Cardiac septum (tissue), 1 donor: ENCODE measurements at regions not wholly inside any gene's neighbourhood (a gene's known extent, or its start where the extent isn't known, plus 50 kb on each side); places are given as distances from the start of the nearest gene placed in this dataset.
"Not testable (repeated sequence)": the region's sequence is repeated elsewhere in the genome, so short reads cannot be mapped to it uniquely, and the experiment has no call there.

Experiments used
- DNase-seq: peaks from one replicate; pipeline ENCODE4 v3.0.0-alpha.2; 2020; ENCODE audit warnings: low spot score
- intact Hi-C: fragments of 100-400 bp; cut with DNase I; formaldehyde crosslinking; loops from one replicate; pipeline ENCODE4 v1.14.0; 2022
- donor health status: DM: no; HTN: no; CAD: no.

DNA sequence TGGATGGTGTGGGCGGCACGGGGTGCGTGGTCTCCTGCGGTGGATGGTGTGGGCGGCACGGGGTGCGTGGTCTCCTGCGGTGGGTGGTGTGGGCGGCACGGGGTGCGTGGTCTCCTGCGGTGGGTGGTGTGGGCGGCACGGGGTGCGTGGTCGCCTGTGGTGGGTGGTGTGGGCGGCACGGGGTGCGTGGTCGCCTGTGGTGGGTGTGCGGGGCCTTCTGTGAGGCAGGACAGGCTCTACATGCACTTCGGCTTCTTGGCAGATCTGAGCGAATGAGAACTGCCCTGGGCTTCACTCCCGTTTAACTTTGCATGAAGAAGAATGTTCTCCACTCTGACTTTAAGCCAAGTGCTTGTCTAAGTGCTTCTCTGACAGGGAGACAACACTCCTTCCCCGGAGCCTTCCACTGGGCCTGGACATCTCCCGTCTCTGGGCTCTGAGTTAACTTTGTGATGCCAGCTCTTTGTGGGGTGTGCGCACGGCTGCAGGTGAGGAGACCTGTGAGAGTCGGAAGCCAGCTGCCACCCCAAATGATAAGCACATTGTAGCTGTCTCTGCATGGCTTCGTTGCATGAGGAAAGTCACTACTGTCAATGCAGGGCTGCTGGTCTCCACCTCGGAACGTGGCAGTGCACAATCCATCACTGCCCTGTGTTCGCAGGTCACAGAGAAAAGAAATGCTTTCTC is 244.8 kb downstream of the DLL1 start:
- peak; percentile 67 for DNase-seq
- intact Hi-C loops = loop anchor here (10.0 kb wide), 1 partner anchor 119 kb away; no protein-coding TSS in a partner anchor

- intact Hi-C loops = loop anchor here (10.0 kb wide), 1 partner anchor 119 kb away; no protein-coding TSS in a partner anchor
- DNase-seq = no peak
Measured at GRCh38 chr6:170045563-170045960, 245.3 kb downstream of the DLL1 start.

DNA sequence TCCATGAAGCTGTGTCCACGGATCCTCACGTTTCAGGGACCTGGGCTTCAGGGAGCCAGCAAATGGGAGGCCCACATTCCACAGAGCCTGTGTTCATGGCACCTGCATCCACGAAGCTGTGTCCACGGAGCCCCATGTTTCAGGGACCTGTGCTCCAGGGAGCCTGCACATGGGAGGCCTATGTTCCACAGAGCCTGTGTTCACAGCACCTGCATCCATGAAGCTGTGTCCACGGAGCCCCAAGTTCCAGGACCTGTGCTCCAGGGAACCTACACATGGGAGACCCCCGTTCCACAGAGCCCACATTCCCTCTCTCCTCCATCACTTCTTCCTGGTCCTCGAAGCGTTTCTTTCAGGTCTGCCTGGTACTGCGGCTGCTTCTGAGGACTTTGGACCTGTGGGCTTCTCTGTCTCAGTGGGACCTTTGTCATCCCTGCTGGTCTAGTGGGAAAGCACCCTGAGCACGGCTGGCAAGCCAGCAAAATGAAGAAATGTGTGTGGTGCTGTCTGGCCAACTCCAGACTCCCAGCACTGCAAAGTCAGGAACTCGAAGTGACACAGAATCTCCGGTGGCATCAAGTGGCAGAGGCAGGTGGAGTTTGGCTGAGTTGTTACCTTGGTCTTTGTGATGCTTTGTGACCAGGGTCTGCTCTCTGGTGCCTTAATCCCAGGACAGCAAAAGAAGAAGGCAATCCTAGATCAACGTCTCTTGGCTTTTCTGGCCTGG is 245.9 kb downstream of the DLL1 start:
- intact Hi-C loops = loop anchor here (5.0 to 10.0 kb wide), 2 partner anchors 87 to 120 kb away; no protein-coding TSS in a partner anchor
- peak; percentile 58 for DNase-seq

GRCh38 chr6:170043881-170044790 is 246.7 kb downstream of the DLL1 start:
- intact Hi-C loops = loop anchor here (5.0 to 10.0 kb wide), 2 partner anchors 88 to 121 kb away; no protein-coding TSS in a partner anchor
- peak; percentile 44 for DNase-seq

DNA sequence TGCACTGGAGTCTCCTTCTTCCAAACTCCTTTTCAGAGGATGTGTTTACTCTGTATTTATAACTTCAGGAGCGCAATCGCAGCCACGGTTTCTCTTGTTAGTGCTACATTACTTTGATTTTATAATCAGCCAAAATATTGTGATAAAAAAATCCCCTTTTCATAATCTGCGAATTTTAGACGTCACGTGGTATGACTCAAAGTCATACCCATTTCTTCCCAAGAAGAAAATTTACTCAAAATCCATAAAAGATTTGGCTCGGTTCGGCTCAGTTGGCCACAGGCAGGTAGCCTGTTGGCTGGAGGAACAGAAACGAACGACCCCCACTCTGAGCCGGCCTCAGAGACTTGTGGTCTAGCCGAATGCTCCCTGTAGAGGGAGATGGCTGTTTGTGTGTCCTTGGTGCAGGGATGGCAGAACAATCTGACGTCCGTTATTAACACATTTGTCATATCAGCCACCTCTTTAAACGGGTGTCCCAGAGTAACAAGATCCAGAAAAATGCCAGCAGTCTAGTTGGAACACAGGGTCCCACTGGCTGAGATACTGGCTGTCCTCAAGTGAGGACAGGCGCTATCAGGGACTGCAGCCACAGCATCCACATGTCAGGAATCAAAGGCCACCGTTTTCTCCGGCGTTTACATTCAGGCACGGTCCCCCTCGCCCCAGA is 247.6 kb downstream of the DLL1 start:
- no peak for DNase-seq
- intact Hi-C loops = loop anchor here (5.0 to 10.0 kb wide), 2 partner anchors 89 to 122 kb away; no protein-coding TSS in a partner anchor

DNA sequence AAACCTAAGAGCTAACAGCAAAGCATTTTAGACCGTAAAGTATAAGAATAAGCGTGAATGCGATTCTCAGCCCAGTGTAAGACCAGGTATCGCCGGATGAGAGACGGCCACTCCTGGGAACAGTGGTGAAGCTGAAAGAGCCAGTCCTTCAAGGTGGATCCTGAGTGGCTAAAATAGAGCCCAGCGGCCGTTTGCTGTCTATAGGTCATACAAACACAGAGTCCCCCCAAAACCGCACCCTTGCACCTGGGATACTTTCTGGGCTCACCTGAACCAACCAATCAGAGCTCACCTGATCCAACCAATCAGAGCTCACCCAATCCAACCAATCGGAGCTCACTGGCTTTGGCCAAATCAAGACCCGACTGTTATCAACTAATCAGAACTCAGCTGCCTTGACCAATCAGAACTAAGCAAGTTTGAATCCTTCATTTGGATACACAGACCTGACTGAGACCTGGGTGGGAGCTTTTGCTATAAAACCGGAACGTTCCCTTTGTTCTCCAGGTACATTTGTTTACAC is 248.2 kb downstream of the DLL1 start:
- intact Hi-C loops = loop anchor here (5.0 to 10.0 kb wide), 2 partner anchors 90 to 122 kb away; no protein-coding TSS in a partner anchor
- no peak for DNase-seq

DNA sequence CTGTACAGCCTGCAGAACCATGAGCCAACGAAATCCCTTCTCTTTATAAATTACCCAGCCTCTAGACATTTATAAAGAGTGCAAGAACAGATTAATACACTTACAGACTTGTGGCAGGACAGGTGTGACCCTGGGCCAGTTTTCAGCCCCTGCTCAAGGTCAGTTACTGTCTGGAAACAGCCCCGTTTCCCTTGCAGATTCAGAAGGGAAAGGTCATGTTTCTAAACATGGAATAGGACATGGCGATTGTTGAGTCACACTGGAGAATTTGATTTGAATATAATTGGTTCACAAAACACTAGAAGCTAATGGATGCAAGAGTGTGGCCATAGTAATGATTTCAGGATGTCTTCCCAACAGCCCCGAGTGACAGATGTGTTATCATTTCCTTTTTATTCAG is 248.8 kb downstream of the DLL1 start:
- peak; percentile 71 for DNase-seq
- intact Hi-C loops = loop anchor here (5.0 to 10.0 kb wide), 2 partner anchors 90 to 123 kb away; no protein-coding TSS in a partner anchor

DNA sequence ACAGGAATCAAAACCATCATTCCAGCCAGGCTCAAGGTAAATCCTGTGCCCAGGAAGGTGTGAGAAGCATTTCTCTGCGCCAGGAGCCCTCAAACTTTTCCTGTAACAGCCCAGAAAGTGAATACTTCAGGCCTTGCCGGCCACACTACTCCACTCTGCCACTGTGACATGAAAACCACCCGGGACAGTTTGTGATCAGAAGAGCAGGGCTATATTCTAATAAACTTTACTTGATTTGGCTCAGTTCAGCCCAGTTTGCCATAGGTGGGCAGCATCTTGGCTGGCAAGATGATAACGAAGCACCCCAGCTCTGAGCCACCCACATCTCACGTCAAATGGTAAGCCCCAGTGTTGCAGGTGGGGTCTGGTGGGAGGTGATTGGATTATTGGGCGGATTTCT is 249.4 kb downstream of the DLL1 start:
- DNase-seq = no peak
- intact Hi-C loops = loop anchor here (5.0 to 10.0 kb wide), 2 partner anchors 91 to 123 kb away; no protein-coding TSS in a partner anchor

DNA sequence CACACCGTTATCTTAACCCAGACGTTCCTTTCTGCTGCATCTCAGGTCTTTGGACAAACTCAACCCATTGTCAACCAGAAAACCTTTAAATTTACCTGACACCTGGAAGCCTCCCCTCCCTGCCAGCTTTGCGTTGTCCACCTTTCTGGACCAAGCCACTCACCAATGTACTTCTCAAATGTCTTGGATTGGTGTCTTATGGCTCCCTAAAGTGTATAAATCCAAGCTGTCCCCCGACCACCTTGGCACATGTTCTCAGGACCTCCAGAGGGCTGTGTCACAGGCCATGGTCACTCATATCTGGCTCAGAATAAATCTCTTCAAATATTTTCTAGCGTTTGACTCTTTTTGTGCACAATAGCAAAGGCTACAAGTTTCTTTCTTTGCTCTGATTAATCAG is 250.0 kb downstream of the DLL1 start:
- no peak for DNase-seq
- intact Hi-C loops = loop anchor here (5.0 to 10.0 kb wide), 2 partner anchors 91 to 124 kb away; no protein-coding TSS in a partner anchor

GRCh38 chr6:170040115-170040500 is 250.8 kb downstream of the DLL1 start:
- no peak for DNase-seq
- intact Hi-C loops = loop anchor here (5.0 to 10.0 kb wide), 2 partner anchors 92 to 125 kb away; no protein-coding TSS in a partner anchor

DNA sequence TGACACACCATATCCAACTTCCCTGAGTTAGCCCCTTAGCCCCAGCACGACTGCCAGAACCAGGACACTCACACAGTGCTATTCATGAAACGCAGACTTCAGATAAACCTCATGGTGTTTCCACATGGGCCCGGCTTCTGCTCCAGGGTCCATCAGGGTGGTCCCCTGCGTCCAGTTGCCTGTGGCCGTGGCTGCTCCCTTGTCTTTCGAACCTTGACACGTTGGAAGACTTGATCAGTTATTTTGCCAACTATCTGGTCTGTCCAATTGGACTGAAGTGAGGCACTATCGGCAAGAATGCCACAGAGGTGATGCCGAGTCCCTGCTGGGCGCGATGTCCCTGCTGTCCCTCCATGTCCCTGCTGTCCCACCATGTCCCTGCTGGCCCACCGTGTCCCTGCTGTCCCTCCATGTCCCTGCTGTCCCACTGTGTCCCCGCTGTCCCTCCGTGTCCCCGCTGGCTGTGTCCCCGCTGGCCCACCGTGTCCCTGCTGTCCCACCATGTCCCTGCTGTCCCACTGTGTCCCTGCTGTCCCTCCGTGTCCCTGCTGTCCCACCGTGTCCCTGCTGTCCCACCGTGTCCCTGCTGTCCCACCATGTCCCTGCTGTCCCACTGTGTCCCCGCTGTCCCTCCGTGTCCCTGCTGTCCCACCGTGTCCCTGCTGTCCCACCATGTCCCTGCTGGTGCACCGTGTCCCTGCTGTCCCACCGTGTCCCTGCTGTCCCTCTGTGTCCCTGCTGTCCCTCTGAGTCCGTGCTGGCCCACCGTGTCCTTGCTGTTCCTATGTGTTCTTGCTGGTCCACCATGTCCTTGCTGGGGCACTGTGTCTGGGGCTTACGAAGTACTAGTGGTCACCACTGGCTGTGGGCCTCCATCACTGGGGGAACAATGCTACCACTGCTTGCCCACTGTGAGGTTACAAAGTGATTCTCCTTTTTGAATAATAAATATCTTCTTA is 251.4 kb downstream of the DLL1 start:
- DNase-seq = peak; percentile 72
- intact Hi-C loops = loop anchor here (5.0 to 10.0 kb wide), 2 partner anchors 93 to 125 kb away; no protein-coding TSS in a partner anchor

DNA sequence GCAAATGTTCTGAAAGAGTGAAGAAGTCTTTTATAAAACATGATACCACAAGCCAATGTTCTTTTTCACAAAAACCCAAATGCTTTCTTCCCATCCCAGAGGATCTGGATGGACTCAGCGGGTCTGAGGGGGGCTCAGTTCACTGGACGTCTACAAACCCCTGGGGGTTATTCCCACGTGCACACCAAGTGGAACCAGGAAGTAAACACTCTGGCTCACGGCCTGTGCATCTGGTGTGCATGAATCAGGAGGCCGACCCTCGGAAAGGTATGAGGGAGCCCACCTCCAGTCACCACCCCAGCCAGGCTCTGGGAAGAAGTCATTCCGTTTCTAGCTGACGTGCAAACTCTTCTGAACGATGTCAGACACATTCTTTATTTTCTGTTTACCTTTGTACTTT is 252.2 kb downstream of the DLL1 start:
- no peak for DNase-seq
- intact Hi-C loops = no loop called here

GRCh38 chr6:170038251-170038650 is 252.6 kb downstream of the DLL1 start:
- intact Hi-C loops = no loop called here
- DNase-seq = peak; percentile 68

GRCh38 chr6:170037541-170038250 is 253.2 kb downstream of the DLL1 start:
- intact Hi-C loops = no loop called here
- DNase-seq = peak; percentile 75

DNA sequence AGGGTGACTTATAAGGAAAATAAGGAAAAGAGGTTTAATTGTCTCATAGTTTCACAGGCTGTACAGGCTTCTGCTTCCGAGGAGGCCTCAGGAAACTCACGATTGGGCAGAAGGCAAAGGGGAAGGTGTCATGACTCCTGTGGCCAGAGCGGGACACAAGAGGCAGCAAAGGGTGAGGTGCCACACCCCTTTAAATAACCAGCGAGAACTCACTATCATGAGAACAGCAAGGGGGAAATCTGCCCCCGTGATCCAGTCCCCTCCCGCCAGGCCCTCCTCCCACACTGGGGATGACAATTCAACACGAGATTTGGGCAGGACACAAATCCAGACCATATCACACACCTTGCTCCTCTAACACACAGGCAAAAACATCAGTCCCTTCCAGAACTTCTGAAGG is 254.0 kb downstream of the DLL1 start:
- DNase-seq = peak; percentile 57
- intact Hi-C loops = no loop called here

DNA sequence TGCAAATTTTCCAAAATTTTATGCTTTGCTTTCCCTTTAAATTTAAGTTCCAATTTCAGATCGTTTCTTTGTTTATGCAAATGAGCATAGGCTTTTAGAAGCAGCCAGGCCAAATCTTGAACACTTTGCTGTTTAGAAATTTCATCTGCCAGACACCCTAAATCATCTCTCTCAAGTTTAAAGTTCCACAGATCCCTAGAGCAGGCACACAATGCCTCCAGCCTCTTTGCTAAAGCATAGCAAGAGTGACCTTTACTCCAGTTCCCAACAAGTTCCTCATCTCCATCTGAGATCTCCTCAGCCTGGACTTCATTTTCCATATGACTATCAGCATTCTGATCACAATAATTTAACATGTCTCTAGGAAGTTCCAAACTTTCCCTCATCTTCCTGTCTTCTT is 254.5 kb downstream of the DLL1 start:
- intact Hi-C loops, DNase-seq: not testable (repeated sequence)

GRCh38 chr6:170035901-170036304 is 255.0 kb downstream of the DLL1 start:
- peak; percentile 68 for DNase-seq
- intact Hi-C loops = no loop called here
